Neuronal stem cell (in vitro differentiated cells): ENCODE measurements at regions not wholly inside any gene's neighbourhood (a gene's known extent, or its start where the extent isn't known, plus 50 kb on each side); places are given as distances from the start of the nearest gene placed in this dataset.

Experiments used
- DNase-seq: peaks from one replicate; pipeline ENCODE4 v3.0.0-alpha.2; 2013; ENCODE audit warnings: low spot score
- H2AFZ ChIP-seq: one replicate; pipeline ENCODE4 v1.6.1; 2013; ENCODE audit warnings: mild to moderate bottlenecking, low read length, inconsistent platforms
- H2AK5ac ChIP-seq: 2 replicates; pipeline ENCODE4 v1.6.1; 2013; ENCODE audit warnings: low read depth, mild to moderate bottlenecking, inconsistent platforms, low read length, moderate library complexity, mixed read lengths
- H2BK120ac ChIP-seq: 2 replicates; pipeline ENCODE4 v1.6.1; 2013; ENCODE audit warnings: low read depth, mild to moderate bottlenecking, inconsistent platforms, low read length, moderate library complexity, mixed read lengths
- H2BK12ac ChIP-seq: one replicate; pipeline ENCODE4 v1.6.1; 2013; ENCODE audit warnings: low read length, inconsistent platforms
- H2BK15ac ChIP-seq: 2 replicates; pipeline ENCODE4 v1.6.1; 2013; ENCODE audit warnings: mild to moderate bottlenecking, low read length, inconsistent platforms, mixed read lengths
- H2BK5ac ChIP-seq: one replicate; pipeline ENCODE4 v1.6.1; 2013; ENCODE audit warnings: inconsistent platforms, mild to moderate bottlenecking, low read length, moderate library complexity
- H3K14ac ChIP-seq: one replicate; pipeline ENCODE4 v1.6.1; 2013; ENCODE audit warnings: low read length, inconsistent platforms
- H3K18ac ChIP-seq: 2 replicates; pipeline ENCODE4 v1.6.1; 2013; ENCODE audit warnings: low read length, inconsistent platforms
- H3K23ac ChIP-seq: 2 replicates; pipeline ENCODE4 v1.6.1; 2013; ENCODE audit warnings: low read depth, mild to moderate bottlenecking, mixed read lengths, low read length, inconsistent platforms; ENCODE audit not compliant: poor library complexity
- H3K27ac ChIP-seq: replicated peaks from 3 replicates; pipeline ENCODE4 v1.5.1; 2013; ENCODE audit warnings: low read length, inconsistent platforms
- H3K27me3 ChIP-seq, 3 experiments: 2 replicates each; pipeline ENCODE4 v1.6.1; 2013; ENCODE audit warnings: low read length in 3 of 3, mild to moderate bottlenecking in 2 of 3, inconsistent platforms in 1 of 3, low read depth in 1 of 3, mixed read lengths in 1 of 3, moderate library complexity in 1 of 3; ENCODE audit not compliant: control insufficient read depth in 3 of 3, insufficient read depth in 3 of 3
- H3K36me3 ChIP-seq, 2 donors: replicated peaks in 1 of 2; 2 replicates each; pipeline ENCODE4 v1.6.1; 2013; ENCODE audit warnings: low read length in 2 of 2; ENCODE audit not compliant: control insufficient read depth in 2 of 2, insufficient read depth in 2 of 2
- H3K4ac ChIP-seq: 2 replicates; pipeline ENCODE4 v1.6.1; 2013; ENCODE audit warnings: inconsistent platforms, mild to moderate bottlenecking, low read length, moderate library complexity
- H3K4me1 ChIP-seq, 2 donors: 1 replicate in 1 of 2; 2 replicates in 1 of 2; pipeline ENCODE4 v1.6.1; 2013; ENCODE audit warnings: low read length in 2 of 2, low read depth in 1 of 2; ENCODE audit not compliant: control insufficient read depth in 2 of 2, insufficient read depth in 1 of 2
- H3K4me2 ChIP-seq: one replicate; pipeline ENCODE4 v1.6.1; 2013; ENCODE audit warnings: mild to moderate bottlenecking, low read length, inconsistent platforms; ENCODE audit not compliant: insufficient read depth, poor library complexity, severe bottlenecking
- H3K4me3 ChIP-seq, 2 donors: 2 replicates each; pipeline ENCODE4 v1.5.1; 2013; ENCODE audit warnings: low read length in 2 of 2, mild to moderate bottlenecking in 2 of 2, inconsistent platforms in 1 of 2, moderate library complexity in 1 of 2
- H3K79me1 ChIP-seq: one replicate; pipeline ENCODE4 v1.6.1; 2013; ENCODE audit warnings: low read depth, mild to moderate bottlenecking, inconsistent platforms, low read length, moderate library complexity
- H3K9ac ChIP-seq: one replicate; pipeline ENCODE4 v1.6.1; 2013; ENCODE audit warnings: mild to moderate bottlenecking, low read depth, low read length, inconsistent platforms; ENCODE audit not compliant: poor library complexity
- H3K9me3 ChIP-seq, 2 donors: replicated peaks in 1 of 2; 2 replicates each; pipeline versions ENCODE3 to v1.6.1; 2013; ENCODE audit warnings: low read length in 2 of 2, mild to moderate bottlenecking in 2 of 2, inconsistent platforms in 1 of 2, low read depth in 1 of 2, mixed read lengths in 1 of 2, moderate library complexity in 1 of 2; ENCODE audit not compliant: control insufficient read depth in 2 of 2, insufficient read depth in 1 of 2
- H4K8ac ChIP-seq: one replicate; pipeline ENCODE4 v1.6.1; 2013; ENCODE audit warnings: low read depth, mild to moderate bottlenecking, inconsistent platforms, low read length, moderate library complexity
- H4K91ac ChIP-seq: one replicate; pipeline ENCODE4 v1.6.1; 2013; ENCODE audit warnings: low read length, low read depth, mild to moderate bottlenecking, inconsistent platforms; ENCODE audit not compliant: poor library complexity
- WGBS, 2 donors: extraction: QIAGEN DNeasy Blood & Tissue Kit; methylation state at CpG; one replicate each; pipeline ENCODE4 v1.1.7; 2013; ENCODE audit warnings: missing lambda C conversion rate in 2 of 2, mixed read lengths in 1 of 2; ENCODE audit not compliant: insufficient read length in 2 of 2, insufficient replicate concordance in 1 of 2; ENCODE audit errors: extremely low coverage in 2 of 2; 5-methylcytosine and 5-hydroxymethylcytosine counted together

DNA sequence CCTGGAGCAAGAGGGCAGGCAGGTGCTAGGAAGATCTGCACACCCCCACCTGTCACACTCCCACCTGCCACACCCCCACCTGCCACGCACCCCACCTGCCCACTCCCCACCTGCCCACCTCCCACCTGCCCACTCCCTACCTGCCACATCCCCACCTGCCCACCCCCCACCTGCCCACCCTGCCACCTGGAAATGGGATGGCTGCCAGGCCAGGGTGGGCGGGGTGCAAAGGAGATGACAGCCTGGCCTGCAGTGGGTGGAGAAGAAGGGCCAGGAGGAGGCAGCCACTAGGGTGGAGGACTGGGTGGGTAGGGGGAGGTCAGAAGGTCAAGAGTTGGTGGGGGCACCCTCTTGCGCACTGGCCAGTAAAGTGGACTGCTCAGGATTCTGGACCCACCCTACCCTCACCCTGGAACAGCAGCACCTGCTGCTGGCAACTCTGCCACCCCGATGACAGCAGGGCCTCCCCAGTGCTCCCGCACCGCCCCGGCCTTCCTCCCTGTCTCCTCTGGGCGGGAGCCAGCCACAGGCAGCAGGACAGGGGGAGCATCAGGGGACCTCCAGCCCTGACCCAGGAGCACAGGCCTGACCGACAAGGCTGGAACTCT, 66.8 kb upstream of the NKX1-1 start:
- Histone ChIP-seq H3K23ac (no peak overlapping the region), H3K18ac (peak overlapping the region; percentile 18), H3K9ac (no peak overlapping the region), H3K27ac (no peak overlapping the region), H4K91ac (no peak overlapping the region), H3K14ac (no peak overlapping the region), H3K4me2 (no peak overlapping the region), H4K8ac (no peak overlapping the region), H2BK15ac (no peak overlapping the region), H2BK12ac (no peak overlapping the region), H2BK5ac (no peak overlapping the region), H3K9me3 (peaks cover 0 to 5% of the 10 kb centered on the region in 2 donors), H3K4me3 (no peak overlapping the region), H2AK5ac (no peak overlapping the region), H2BK120ac (no peak overlapping the region), H3K4me1 (no peaks in the 10 kb centered on the region), H3K79me1 (no peaks in the 10 kb centered on the region), H3K36me3 (no peaks in the 10 kb centered on the region), H3K27me3 (no peaks in the 10 kb centered on the region), H2AFZ (no peak overlapping the region), H3K4ac (no peak overlapping the region)
- DNase-seq: no peak
- WGBS, 2 donors: no CpG with 5 or more reads among the region's 9 CpGs

DNA sequence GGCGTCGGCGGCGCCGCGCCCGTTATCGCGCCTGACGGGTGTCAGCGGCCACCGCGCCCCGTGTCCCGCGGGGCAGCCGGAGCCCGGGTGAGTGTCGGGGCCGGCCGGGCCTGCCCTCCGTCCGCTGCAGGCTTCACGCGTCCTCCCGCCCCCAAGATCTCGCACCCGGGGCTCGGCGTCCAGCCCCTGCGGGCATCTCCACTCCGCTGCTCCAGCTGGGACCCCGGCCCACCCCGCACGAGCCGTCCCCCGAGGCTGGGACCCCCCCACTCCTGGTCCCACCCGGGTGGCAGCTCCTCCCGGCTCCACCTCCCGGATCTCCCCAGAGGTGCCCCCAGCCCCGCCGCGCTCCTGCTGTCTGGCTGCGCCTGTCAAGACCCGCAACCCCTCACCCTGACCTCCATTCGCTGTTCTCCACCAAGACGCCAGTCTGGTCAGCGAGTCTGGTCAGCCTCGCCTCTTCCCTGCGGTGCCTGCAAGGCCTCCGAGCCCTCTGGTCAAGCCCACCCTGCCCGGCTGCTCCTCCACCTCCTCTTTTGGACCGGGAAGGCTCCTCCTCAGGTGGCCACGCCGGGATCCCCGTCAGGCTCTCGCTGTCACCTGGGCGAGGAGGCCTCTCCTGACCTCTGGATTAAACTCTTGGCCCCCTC, 66.0 kb upstream of the NKX1-1 start:
- peaks cover 0 to 5% of the 10 kb centered on the region in 2 donors for H3K9me3 ChIP-seq
- H3K4me2 ChIP-seq: no peak overlapping the region
- no peak overlapping the region for H2BK12ac ChIP-seq
- DNase-seq: no peak
- H2AFZ ChIP-seq: no peak overlapping the region
- H3K18ac ChIP-seq: peak overlapping the region; percentile 19
- H2AK5ac ChIP-seq: peak overlapping the region; percentile 71
- H2BK15ac ChIP-seq: no peak overlapping the region
- H3K9ac ChIP-seq: no peak overlapping the region
- no peak overlapping the region for H3K4me3 ChIP-seq
- no peak overlapping the region for H2BK5ac ChIP-seq
- no peaks in the 10 kb centered on the region for H3K79me1 ChIP-seq
- H3K4me1 ChIP-seq: peaks cover 0 to 2% of the 10 kb centered on the region in 2 donors
- H3K23ac ChIP-seq: no peak overlapping the region
- no peaks in the 10 kb centered on the region for H3K36me3 ChIP-seq
- H4K91ac ChIP-seq: no peak overlapping the region
- H4K8ac ChIP-seq: no peak overlapping the region
- no peak overlapping the region for H2BK120ac ChIP-seq
- H3K27ac ChIP-seq: no peak overlapping the region
- no CpG with 5 or more reads among the region's 58 CpGs for WGBS, 2 donors
- H3K4ac ChIP-seq: no peak overlapping the region
- H3K14ac ChIP-seq: peak overlapping the region; percentile 85
- no peaks in the 10 kb centered on the region for H3K27me3 ChIP-seq

DNA sequence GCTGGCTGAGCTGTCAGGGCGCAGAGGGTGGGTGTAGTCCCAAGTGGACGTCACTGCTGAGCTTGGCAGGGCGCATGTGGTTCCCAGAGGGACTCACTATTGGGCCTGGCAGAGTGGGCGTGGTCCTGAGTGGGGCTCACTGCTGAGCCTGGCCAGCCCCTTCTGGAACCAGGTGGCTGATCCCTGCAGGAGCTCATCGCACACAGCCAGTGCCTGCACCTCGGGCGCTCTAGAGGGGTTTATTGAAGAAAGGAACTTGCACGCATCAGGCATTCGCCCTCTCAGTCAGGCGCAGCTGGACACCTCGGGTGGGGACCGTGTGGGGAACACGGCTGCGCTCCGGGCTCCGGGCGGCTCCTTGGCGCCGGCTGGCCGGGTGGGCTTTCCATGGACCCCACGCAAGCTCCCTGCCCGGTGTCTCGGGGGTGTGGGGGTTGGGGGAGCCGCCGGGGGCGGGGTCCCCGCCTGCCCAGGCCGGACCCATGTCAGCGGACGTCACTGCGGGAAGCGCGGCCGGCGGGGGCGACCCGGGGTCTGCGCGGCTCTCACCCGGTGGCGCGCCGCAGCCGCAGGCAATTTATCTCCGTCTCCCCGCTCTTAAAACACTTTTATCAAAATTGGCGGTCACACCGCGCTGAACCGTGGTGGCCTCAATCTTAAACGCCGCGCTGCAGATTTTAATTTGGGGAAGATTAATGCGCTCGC, 65.4 kb upstream of the NKX1-1 start:
- no peak overlapping the region for H4K8ac ChIP-seq
- no peak overlapping the region for H2BK120ac ChIP-seq
- no peak overlapping the region for H3K9ac ChIP-seq
- no peak for DNase-seq
- H3K4ac ChIP-seq: no peak overlapping the region
- H2BK12ac ChIP-seq: no peak overlapping the region
- peak overlapping the region in 1 of 2 donors; percentile 36 for H3K4me3 ChIP-seq
- H3K27ac ChIP-seq: no peak overlapping the region
- WGBS, 2 donors: no CpG with 5 or more reads among the region's 55 CpGs
- no peak overlapping the region for H4K91ac ChIP-seq
- peak overlapping the region; percentile 91 for H2BK15ac ChIP-seq
- H3K27me3 ChIP-seq: no peaks in the 10 kb centered on the region
- H3K18ac ChIP-seq: peak overlapping the region; percentile 40
- H2AK5ac ChIP-seq: peak overlapping the region; percentile 89
- H3K4me1 ChIP-seq: peaks cover 0 to 4% of the 10 kb centered on the region in 2 donors
- no peak overlapping the region for H3K14ac ChIP-seq
- H3K79me1 ChIP-seq: no peaks in the 10 kb centered on the region
- H2AFZ ChIP-seq: no peak overlapping the region
- no peak overlapping the region for H3K23ac ChIP-seq
- peaks cover 0 to 5% of the 10 kb centered on the region in 2 donors for H3K9me3 ChIP-seq
- H2BK5ac ChIP-seq: no peak overlapping the region
- H3K36me3 ChIP-seq: no peaks in the 10 kb centered on the region
- no peak overlapping the region for H3K4me2 ChIP-seq

DNA sequence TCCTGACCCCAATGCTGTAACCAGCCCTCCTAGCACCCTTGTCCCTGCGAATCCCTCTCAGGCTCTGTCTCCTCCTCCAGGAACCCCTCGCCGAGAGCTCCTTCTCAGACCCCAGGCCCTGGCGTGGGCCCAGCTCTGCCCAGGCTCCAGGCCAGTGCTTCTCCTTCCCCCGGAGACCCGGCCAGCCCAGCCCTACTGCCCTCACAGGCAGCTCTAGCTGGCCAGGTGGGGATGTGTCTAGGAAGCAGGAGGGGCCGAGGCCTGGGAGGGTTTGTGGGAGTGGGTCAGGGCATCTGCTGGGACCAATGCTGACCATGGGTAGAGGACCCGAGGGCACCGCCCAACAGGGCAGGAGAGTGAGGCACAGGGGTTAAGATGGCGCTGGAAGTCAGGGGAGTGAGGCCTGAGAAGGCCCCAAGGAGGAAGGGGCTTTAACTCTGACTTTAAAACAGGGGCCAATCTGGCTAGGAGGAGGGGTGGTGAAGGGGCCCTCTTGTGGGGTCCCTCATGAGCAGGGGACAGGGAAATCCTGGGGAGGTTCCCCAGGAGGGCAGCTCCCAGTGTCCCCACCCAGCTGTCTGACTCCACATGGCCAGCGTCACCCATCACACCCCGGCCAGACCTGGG, 64.7 kb upstream of the NKX1-1 start:
- H2BK5ac ChIP-seq: no peak overlapping the region
- H2AK5ac ChIP-seq: peak overlapping the region; percentile 89
- H3K18ac ChIP-seq: peak overlapping the region; percentile 75
- H2BK15ac ChIP-seq: peak overlapping the region; percentile 91
- H3K4me1 ChIP-seq: peaks cover 0 to 7% of the 10 kb centered on the region in 2 donors
- no peaks in the 10 kb centered on the region for H3K36me3 ChIP-seq
- no peak overlapping the region for H3K4ac ChIP-seq
- no CpG with 5 or more reads among the region's 12 CpGs for WGBS, 2 donors
- H2BK120ac ChIP-seq: no peak overlapping the region
- no peaks in the 10 kb centered on the region for H3K79me1 ChIP-seq
- DNase-seq: no peak
- no peak overlapping the region for H2AFZ ChIP-seq
- H3K9ac ChIP-seq: no peak overlapping the region
- peak overlapping the region; percentile 67 for H3K14ac ChIP-seq
- H3K27ac ChIP-seq: no peak overlapping the region
- H4K91ac ChIP-seq: peak overlapping the region; percentile 38
- H3K23ac ChIP-seq: peak overlapping the region; percentile 75
- peaks cover 0 to 5% of the 10 kb centered on the region in 2 donors for H3K9me3 ChIP-seq
- H2BK12ac ChIP-seq: no peak overlapping the region
- peak overlapping the region; percentile 10 for H4K8ac ChIP-seq
- H3K4me2 ChIP-seq: no peak overlapping the region
- H3K27me3 ChIP-seq: no peaks in the 10 kb centered on the region
- H3K4me3 ChIP-seq: no peak overlapping the region
